ENCODE measurements at regions not wholly inside any gene's neighbourhood (a gene's known extent, or its start where the extent isn't known, plus 50 kb on each side); places are given as distances from the start of the nearest gene placed in this dataset.

DNA sequence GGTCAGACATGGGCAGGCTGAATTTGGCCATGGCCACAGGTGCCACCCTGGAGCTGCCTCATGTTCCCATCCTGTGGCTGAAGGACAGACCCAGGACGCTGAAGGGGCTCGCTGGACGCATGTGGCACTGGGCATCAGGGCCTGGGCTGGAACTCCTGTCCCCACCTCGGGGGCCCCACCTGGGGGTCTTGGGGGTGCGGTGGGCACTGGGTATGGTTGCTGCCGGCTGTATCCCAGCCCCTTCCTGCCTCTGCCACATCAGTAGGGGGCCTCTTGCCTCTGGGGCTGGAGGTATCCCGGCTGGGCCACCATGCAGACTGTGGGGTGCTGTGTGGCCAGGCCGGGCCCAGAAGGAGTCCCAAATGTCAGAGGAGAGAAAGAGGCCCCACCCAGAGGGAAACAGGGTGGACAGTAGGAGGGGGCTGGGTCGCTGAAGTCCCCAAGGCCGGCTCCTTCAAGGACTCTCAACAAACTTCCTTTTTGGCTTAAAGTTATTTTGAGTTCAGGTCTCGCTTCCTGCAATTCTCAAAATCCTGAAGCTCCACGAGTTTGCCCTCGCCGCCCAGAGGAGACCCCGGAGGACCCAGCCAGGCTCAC lies 78.7 kb downstream of the SIK1 start:
- DNase-seq (ENCODE audit: low read depth in 2 of 2) = no peak

DNA sequence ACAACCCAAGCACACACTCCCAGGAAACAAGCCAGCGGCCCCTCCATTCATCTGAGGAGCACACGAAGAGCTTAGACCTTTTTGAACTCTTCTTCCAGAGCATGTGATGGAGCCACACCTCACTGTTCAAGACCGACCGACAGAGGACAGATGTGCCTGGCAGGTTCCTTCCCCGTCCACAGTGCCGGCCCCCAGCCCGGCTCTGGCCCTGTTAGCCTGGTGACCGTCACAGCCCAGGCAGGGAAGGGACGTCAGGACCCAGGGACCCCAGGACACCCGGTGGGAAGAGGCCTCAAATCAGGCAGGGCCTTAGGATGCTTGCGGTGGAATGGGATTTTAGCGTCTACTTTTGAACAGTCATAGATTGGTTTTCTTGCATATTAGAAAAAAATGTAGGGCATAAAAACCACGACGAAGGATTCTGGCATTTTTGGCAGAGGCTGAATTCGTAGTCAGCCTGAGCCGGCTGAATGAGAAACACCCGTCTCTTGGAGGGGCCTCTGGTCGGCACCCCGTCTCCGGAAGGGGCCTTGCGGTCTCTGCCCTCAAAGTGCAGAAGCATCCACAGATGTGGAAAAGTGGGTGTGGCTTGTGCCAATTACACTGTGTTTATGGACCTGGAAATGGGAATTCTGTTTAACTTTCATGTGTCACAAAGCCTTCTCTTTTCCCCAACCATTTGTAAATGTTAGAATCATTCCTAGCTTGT lies 79.3 kb downstream of the SIK1 start:
- DNase-seq (ENCODE audit: low read depth in 2 of 2) = no peak

GRCh38 chr21:43346551-43346950 lies 80.4 kb downstream of the SIK1 start:
- DNase-seq (ENCODE audit: low read depth in 2 of 2) = no peak

DNA sequence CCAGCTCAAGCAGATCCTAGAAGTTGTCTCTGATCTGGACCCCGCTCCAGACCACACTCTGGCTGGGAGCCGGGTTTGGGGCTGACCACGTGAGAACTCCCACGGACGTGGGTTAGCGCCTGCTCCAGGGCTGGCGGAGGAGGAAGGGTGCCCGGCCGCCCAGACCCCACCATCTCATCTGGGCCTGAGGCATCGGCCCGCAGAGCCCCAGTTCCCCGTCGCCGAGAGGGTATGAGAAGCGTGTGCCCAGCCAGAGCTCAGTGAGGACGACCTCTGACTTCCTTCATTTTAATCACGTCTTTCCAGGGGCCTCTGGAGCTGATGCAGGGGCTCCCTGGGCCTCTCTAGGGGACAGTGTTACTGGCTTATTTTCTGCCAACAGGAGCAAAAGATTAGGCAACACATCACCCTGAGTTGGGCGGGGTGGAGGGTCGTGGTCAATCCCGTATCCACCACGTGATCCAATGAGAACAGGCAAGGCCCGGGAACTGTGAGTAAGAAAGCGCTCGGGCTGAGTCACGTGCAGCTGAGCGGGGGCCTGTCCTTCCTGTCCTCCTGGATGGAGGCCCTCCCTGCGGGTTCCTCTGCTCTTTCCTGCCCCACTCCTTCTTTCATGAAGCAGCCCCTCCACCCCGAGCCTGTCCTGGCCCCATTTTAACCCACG lies 81.1 kb downstream of the SIK1 start:
- DNase-seq (ENCODE audit: low read depth in 2 of 2) = peak in 1 of 2 donors; percentile 34

GRCh38 chr21:43345046-43345745 lies 81.7 kb downstream of the SIK1 start:
- no peak for DNase-seq (ENCODE audit: low read depth in 2 of 2)

GRCh38 chr21:43343992-43344886 lies 82.7 kb downstream of the SIK1 start:
- no peak for DNase-seq (ENCODE audit: low read depth in 2 of 2)

DNA sequence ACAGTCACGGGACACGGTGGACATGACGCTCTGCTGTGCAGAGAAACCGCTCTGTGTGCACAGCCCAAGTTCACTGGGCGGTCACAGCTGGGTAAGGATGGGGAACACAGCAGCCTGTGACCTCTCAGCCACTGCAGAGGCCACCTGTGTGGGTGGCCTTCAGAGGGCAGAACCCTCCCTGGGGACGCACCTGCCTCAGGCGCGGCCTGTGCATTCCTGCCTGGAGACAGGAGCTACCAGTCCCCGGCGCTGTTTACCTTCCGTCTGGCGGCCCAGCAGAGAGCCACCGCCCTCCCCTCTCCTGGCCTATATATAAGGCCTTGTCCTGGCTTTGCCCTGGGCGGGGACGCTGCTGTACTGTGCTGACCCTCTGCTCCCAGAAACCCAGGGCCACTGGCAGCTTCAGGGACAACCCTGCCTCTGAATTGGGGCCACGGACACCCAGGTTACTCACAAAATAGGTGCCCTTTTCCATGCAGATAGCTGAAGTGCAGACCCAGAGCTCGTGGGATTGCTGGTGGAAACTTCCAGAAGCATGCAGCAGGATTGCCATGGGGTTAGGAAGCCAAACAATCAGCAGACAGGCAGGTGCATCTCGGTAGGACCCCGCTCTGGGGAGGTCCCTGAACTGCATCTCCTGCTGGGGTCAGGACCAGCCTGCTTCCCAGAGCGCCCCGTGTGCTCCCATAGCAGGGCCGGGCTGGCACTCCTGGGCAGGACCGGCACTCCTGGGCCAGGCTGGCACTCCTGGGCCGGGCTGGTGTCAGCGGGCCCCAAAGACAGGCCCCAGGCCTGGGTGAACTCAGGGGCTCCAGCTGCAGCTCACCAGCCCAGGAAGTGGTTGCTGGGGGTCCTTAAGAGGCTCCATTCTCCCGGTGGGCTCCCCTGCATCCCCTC lies 83.6 kb downstream of the SIK1 start:
- no peak for DNase-seq (ENCODE audit: low read depth in 2 of 2)

GRCh38 chr21:43342301-43342881 lies 84.5 kb downstream of the SIK1 start:
- DNase-seq (ENCODE audit: low read depth in 2 of 2) = no peak

- DNase-seq (ENCODE audit: low read depth in 2 of 2) = no peak
Observed at GRCh38 chr21:43341378-43342161, 85.4 kb downstream of the SIK1 start.

DNA sequence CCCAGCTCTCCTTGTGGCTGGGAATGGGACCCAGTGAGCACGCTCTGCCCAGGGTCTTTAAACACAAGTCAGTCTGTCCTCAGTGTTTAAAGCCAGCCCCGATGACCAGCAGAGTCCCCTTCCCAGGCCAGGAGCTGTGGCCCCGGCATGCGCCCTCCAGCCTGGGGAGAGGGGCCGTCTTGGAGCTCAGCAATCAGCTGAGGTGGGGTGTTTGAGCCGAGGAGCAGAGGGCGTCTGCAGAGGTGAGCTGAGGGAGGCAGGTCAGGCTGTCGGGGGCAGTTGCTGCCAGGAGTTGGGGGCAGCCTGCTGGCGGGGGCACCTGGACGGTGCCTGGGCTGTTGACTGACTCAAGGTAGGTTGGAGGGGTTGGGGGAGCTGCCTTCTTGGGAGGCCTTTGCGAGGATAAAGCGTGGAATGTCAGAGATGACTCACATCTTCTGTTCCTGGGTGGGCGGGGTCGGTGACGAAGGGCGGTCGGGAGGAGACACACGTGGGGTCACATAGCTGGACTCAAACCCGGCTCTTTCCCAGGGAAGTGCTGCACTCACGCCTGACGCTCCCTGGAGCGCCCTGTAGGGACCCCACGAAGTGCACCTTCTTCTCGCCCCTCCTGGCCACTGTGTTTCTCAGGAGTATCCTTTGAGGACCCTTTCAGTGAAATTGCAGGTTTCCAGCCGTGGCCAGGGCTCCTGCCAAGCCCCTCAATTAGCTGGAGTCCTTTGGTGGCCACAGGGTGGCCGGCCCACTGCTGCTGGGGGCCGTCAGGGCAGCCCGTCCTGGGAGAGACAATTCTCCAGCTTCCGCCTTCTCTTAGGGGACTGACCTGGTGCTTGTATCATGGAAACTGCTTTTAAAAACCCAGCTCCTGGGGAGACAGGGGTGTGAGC lies 86.2 kb downstream of the SIK1 start:
- no peak for DNase-seq (ENCODE audit: low read depth in 2 of 2)

DNA sequence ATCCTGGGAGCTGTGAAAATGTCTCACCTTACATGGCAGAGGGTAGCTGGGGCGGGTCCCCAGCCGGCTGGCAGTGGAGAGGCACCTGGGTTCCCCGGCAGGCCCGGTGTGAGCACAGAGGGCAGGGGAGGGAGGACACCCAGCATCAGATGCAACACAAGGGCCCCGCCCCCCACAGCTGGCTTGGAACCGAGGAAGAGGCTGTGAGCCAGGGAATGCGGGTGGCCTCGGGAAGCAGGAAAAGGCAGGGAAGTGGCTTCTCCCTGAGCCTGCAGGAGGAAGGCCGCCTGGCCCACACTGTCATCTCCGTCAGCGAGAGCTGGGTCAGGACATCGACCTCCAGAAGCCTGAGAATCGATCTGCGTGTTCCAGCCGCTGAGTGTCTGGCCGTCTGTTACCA lies 87.3 kb downstream of the SIK1 start:
- no peak for DNase-seq (ENCODE audit: low read depth in 2 of 2)

DNA sequence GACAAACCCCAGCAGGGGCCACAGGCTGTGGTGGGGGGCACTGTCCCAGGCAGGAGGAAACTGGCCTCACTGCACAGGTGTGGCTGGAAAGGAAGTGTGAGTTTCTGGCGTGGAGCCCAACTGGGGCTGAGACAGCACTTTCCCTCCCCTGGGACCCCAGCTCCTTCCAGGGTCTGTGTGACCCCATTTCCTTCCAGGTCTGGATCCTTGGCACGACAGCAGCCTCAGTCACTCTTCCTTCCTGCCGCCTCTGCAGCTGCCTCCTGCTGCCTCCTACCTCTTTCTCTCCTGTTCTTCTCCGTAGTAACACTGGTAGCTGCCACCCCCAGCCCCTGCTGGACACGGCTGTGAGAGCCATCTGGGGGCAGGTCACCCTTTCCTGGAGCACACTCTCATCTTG lies 88.0 kb downstream of the SIK1 start:
- no peak for DNase-seq (ENCODE audit: low read depth in 2 of 2)

- DNase-seq (ENCODE audit: low read depth in 2 of 2) = no peak
Observed at GRCh38 chr21:43337901-43338655, 88.9 kb downstream of the SIK1 start.

DNA sequence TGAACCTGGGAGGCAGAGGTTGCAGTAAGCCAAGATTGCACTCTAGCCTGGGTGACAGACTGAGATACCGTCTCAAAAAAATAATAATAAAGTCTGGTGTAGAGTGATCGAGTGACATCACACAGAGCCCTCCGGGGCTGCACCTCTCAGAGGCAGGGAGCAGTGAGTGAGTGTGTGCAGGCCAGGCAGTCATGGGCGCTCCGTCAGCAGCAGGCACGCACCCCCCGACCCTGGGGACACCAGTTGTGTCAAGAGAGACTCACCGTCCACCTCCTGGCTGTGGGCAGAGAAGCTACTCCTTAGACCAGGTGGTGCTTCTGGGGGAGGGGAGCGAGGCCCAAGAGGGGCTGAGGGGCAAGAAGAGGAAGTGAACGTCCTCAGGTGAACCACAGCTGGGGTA lies 91.8 kb downstream of the SIK1 start:
- DNase-seq (ENCODE audit: low read depth in 2 of 2) = no peak

GRCh38 chr21:43334214-43334958 lies 92.5 kb downstream of the SIK1 start:
- no peak for DNase-seq (ENCODE audit: low read depth in 2 of 2)

GRCh38 chr21:43333298-43334062 lies 93.5 kb downstream of the SIK1 start:
- DNase-seq (ENCODE audit: low read depth in 2 of 2) = no peak
